Caco-2 (cell line): ENCODE measurements at regions not wholly inside any gene's neighbourhood (a gene's known extent, or its start where the extent isn't known, plus 50 kb on each side); places are given as distances from the start of the nearest gene placed in this dataset.

Source experiments
- BruUV-seq: library from RNA; stranded (reverse); fragments of 400-500 nt; replicated peaks from 2 replicates; lab custom pipeline; 2021; lab: Mats Ljungman, UMichigan
- CTCF ChIA-PET: fragments of 300-600 bp; sonication (Branson Sonifier 250); formaldehyde crosslinking; loops from one replicate; lab custom pipeline; 2022; ENCODE audit warnings: antibody characterized with exemption; lab: Charles Lee
- POLR2A ChIA-PET: fragments of 300-600 bp; sonication (Branson Sonifier 250); formaldehyde crosslinking; loops from one replicate; lab custom pipeline; 2022; ENCODE audit warnings: antibody characterized with exemption; lab: Charles Lee
- DNase-seq, 2 experiments: peaks; one replicate each; pipeline versions ENCODE4 v3.0.0 to v3.0.0-alpha.2; 2020 to 2022
- H3K27me3 ChIP-seq: replicated peaks from 2 replicates; pipeline ENCODE4 v1.6.0; 2011; ENCODE audit warnings: low read length; ENCODE audit not compliant: control insufficient read depth, insufficient read depth
- H3K36me3 ChIP-seq: 2 replicates; pipeline ENCODE4 v1.5.1; 2011; ENCODE audit warnings: low read length; ENCODE audit not compliant: control insufficient read depth, insufficient read depth
- H3K4me1 ChIP-seq: fragments of 250-450 bp; sonication (Bioruptor Pico); 2 replicates; pipeline ENCODE4 v1.5.1; 2020; ENCODE audit warnings: mild to moderate bottlenecking
- H3K4me3 ChIP-seq: 2 replicates; pipeline ENCODE4 v1.5.1; 2011; ENCODE audit warnings: low read depth, mild to moderate bottlenecking, control low read depth, low read length
- H3K9me3 ChIP-seq: fragments of 250-450 bp; sonication (Bioruptor Pico); 2 replicates; pipeline ENCODE4 v1.5.1; 2020; ENCODE audit warnings: mild to moderate bottlenecking, moderate library complexity
- H3K27ac Mint-ChIP-seq: one replicate; pipeline ENCODE4 v1.8.0; 2022; ENCODE audit warnings: mixed read lengths; ENCODE audit not compliant: unreplicated experiment
- H3K27me3 Mint-ChIP-seq: one replicate; pipeline ENCODE4 v1.8.0; 2022; ENCODE audit warnings: mixed read lengths; ENCODE audit not compliant: insufficient read depth, unreplicated experiment
- H3K36me3 Mint-ChIP-seq: one replicate; pipeline ENCODE4 v1.8.0; 2022; ENCODE audit warnings: mild to moderate bottlenecking, mixed read lengths; ENCODE audit not compliant: insufficient read depth, unreplicated experiment
- H3K4me1 Mint-ChIP-seq: one replicate; pipeline ENCODE4 v1.8.0; 2022; ENCODE audit warnings: low read depth, mixed read lengths; ENCODE audit not compliant: unreplicated experiment
- H3K4me3 Mint-ChIP-seq: one replicate; pipeline ENCODE4 v1.8.0; 2022; ENCODE audit warnings: mild to moderate bottlenecking, moderate library complexity, mixed read lengths; ENCODE audit not compliant: unreplicated experiment
- H3K9me3 Mint-ChIP-seq: one replicate; pipeline ENCODE4 v1.8.0; 2022; ENCODE audit warnings: mixed read lengths; ENCODE audit not compliant: unreplicated experiment
- CTCF ChIP-seq, 2 experiments: fragments of 200-600 bp in 1 of 2; IDR thresholded peaks; 1 replicate in 1 of 2; 2 replicates in 1 of 2; pipeline versions ENCODE4 v1.5.1 to v1.8.0; 2011 to 2022; ENCODE audit warnings: antibody characterized with exemption in 1 of 2, control low read depth in 1 of 2, inconsistent platforms in 1 of 2, low read depth in 1 of 2, low read length in 1 of 2, mild to moderate bottlenecking in 1 of 2, moderate library complexity in 1 of 2; ENCODE audit not compliant: insufficient read depth in 1 of 2, severe bottlenecking in 1 of 2, unreplicated experiment in 1 of 2
- intact Hi-C: fragments of 100-400 bp; cut with micrococcal nuclease; formaldehyde crosslinking; loops from one replicate; pipeline ENCODE4 v1.10.0; 2022; ENCODE audit not compliant: unreplicated experiment

DNA sequence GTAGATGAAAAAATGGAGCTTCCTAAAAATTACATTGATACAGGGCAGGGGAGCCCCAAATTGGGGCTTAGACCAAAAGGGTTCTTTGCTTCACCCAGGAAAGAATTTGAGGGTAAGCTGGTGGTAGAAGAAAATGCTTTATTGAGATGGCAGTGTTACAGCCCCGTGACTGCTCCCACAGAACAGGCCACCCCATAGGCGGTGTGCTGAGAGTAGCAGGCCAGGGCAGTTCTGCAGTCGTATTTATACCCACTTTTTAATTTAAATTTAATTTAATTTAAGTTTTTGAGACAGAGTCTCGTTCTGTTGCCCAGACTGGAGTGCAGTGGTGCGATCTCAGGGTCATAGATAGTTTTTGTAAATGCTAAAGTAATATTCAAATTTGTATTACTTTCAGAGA lies 265.0 kb downstream of the CDH26 start:
- no peaks in the 10 kb centered on the region for H3K4me1 Mint-ChIP-seq
- ChIA-PET POLR2A (no interaction called here), CTCF (no interaction called here)
- H3K27me3 Mint-ChIP-seq: peaks cover 28% of the 10 kb centered on the region
- H3K4me1 ChIP-seq: no peaks in the 10 kb centered on the region
- intact Hi-C loops: no loop called here
- H3K36me3 ChIP-seq: no peaks in the 10 kb centered on the region
- peaks cover 6% of the 10 kb centered on the region; the same call in 1 of the 2 replicates for H3K9me3 ChIP-seq
- H3K27me3 ChIP-seq: peaks cover 1% of the 10 kb centered on the region
- DNase-seq: no peak
- H3K4me3 Mint-ChIP-seq: no peak overlapping the region
- BruUV-seq: no TSS peak
- no peak overlapping the region for H3K4me3 ChIP-seq
- H3K27ac Mint-ChIP-seq: no peak overlapping the region
- H3K9me3 Mint-ChIP-seq: no peaks in the 10 kb centered on the region
- H3K36me3 Mint-ChIP-seq: no peaks in the 10 kb centered on the region
- no peak for TF ChIP-seq CTCF (IDR thresholded peaks at IDR 0.05; ENCODE audit: insufficient read depth in 1 of 2, low read depth in 1 of 2, low read length in 1 of 2, severe bottlenecking in 1 of 2, unreplicated experiment in 1 of 2)

GRCh38 chr20:60224914-60225313 lies 266.7 kb downstream of the CDH26 start:
- intact Hi-C loops: no loop called here
- Histone ChIP-seq H3K27me3 (peaks cover 1% of the 10 kb centered on the region), H3K36me3 (no peaks in the 10 kb centered on the region), H3K4me3 (no peak overlapping the region), H3K9me3 (peaks cover 6% of the 10 kb centered on the region; the same call in 1 of the 2 replicates), H3K4me1 (no peaks in the 10 kb centered on the region)
- ChIA-PET POLR2A (no interaction called here), CTCF (interaction anchor here (1.0 kb wide), 1 partner anchor 19 kb away, joined by 3 read pairs; no protein-coding TSS in a partner anchor)
- Mint-ChIP-seq H3K27ac (no peak overlapping the region), H3K27me3 (peaks cover 26% of the 10 kb centered on the region), H3K4me3 (no peak overlapping the region), H3K4me1 (no peaks in the 10 kb centered on the region), H3K36me3 (no peaks in the 10 kb centered on the region), H3K9me3 (peaks cover 7% of the 10 kb centered on the region)
- peak; percentile 71 to 88 for TF ChIP-seq CTCF (IDR thresholded peaks at IDR 0.05; ENCODE audit: insufficient read depth in 1 of 2, low read depth in 1 of 2, low read length in 1 of 2, severe bottlenecking in 1 of 2, unreplicated experiment in 1 of 2)
- DNase-seq: peak; percentile 63 to 69
- no TSS peak for BruUV-seq

GRCh38 chr20:60228255-60228654 lies 270.0 kb downstream of the CDH26 start:
- Mint-ChIP-seq H3K27ac (no peak overlapping the region), H3K27me3 (peaks cover 4% of the 10 kb centered on the region), H3K4me3 (no peak overlapping the region), H3K9me3 (peaks cover 11% of the 10 kb centered on the region), H3K36me3 (no peaks in the 10 kb centered on the region), H3K4me1 (no peaks in the 10 kb centered on the region)
- H3K4me1 ChIP-seq: no peaks in the 10 kb centered on the region
- H3K9me3 ChIP-seq: peaks cover 6% of the 10 kb centered on the region; the same call in 1 of the 2 replicates
- POLR2A ChIA-PET: no interaction called here
- TF ChIP-seq CTCF (IDR thresholded peaks at IDR 0.05; ENCODE audit: insufficient read depth in 1 of 2, low read depth in 1 of 2, low read length in 1 of 2, severe bottlenecking in 1 of 2, unreplicated experiment in 1 of 2): no peak
- H3K27me3 ChIP-seq: no peaks in the 10 kb centered on the region; the same call in 1 of the 2 replicates
- DNase-seq: peak in 1 of 2 experiments; percentile 30
- BruUV-seq: no TSS peak
- intact Hi-C loops: no loop called here
- no peak overlapping the region for H3K4me3 ChIP-seq
- H3K36me3 ChIP-seq: no peaks in the 10 kb centered on the region
- CTCF ChIA-PET: no interaction called here
